AG20443 (cell line): ENCODE measurements at regions not wholly inside any gene's neighbourhood (a gene's known extent, or its start where the extent isn't known, plus 50 kb on each side); places are given as distances from the start of the nearest gene placed in this dataset.
"Not testable (repeated sequence)": the region's sequence is repeated elsewhere in the genome, so short reads cannot be mapped to it uniquely, and the experiment has no call there.

Experiments used
- DNase-seq: peaks from one replicate; pipeline ENCODE4 v3.0.0; 2012; ENCODE audit warnings: low spot score, mixed read lengths

DNA sequence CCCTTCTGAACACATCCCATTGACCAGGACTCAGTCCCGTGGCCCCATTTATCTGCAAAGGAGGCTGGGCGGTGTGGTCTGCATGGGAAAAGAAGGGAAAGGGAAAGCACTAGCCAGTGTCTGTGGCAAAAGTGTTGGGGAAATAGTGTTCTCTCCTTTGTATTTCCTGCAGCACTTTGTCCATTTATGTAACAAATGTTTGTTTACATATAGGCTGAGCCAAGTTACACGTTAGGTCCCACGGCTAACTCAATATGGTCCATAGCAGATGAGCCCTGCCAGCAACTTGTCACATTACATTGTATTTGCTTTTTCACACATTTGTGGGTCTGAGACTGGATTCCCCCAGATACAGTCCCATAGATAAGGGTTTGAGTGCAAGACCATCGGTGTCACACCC lies 260.5 kb downstream of the MSX2 start:
- DNase-seq = no peak

DNA sequence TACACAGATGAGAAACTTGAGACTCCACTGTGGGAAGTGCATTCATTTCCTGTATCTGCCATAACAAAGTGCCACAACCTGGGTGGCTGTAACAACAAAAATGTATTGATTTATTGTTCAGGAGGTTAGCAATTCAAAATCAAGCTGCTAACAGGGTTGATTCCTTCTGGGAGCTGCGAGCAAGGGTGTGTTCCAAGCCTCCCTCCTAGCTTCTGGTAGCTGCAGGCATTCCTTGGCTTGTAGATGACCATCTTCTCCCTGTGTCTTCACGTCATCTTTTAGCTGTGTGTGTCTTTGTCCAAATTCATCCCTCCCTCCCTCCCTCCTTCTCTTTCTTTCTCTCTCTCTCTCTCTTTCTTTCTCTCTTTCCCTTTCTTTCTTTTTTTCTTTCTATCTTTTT lies 258.1 kb downstream of the MSX2 start:
- DNase-seq = no peak

GRCh38 chr5:174981416-174981815 lies 257.0 kb downstream of the MSX2 start:
- DNase-seq = no peak

DNA sequence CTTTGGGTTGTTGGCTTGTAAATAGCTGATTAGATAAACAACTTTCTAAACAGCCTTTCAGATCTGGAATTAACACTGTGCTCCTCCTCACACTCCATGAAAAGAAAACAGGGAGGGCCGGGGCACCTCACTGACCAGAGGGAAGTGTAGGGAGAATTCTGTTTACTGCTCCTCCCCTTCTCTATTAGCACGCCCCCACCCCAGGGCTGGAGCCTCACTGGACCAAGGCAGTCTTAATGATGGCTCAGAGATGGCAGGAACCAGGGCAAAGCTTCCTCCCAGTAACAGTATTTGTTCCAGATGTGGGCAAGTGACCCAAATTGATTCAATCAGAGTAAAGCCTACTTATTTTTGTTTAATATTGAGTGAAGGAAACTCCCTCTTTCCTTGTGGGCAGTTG lies 256.6 kb downstream of the MSX2 start:
- DNase-seq = no peak

- DNase-seq = no peak
Measured at GRCh38 chr5:174972291-174972690, 247.9 kb downstream of the MSX2 start.

DNA sequence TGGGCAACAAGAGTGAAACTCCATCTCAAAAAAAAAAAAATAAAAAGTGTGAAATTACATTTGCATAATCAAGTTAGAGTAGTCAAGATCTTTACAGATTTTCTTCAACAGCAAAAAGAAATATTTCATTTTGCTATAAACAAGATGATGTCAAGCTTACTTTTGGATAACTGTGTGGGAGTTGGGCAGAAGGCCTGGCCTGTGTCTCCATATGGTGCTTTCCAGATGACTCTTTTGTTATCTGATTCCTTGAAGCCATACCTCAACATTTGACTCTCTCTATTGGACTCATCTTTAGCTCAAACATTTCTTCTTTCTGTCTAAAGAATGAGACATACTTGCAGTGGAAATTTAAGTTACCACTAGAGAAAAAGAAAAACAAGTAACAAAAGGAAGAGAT lies 246.8 kb downstream of the MSX2 start:
- no peak for DNase-seq

- DNase-seq = no peak
Measured at GRCh38 chr5:174970502-174970901, 246.1 kb downstream of the MSX2 start.

DNA sequence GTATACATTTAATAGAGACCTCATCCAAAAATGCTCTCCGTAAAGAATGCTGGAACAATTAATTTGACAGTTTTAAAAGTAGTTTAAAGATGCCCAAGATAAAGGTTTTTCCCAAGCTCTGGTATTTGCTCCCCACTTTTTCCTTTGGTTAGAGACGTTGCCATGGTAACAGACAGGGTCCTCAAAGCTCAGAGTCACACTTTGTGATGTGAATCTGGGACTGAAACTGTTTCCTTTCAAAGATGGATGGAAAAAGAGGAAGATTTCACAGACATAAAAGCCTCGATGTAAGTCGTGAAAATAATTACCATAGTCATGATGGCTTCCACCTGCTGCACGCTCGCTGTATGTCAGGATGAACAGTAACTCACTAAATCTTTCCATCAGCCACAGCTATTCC lies 229.5 kb downstream of the MSX2 start:
- no peak for DNase-seq

DNA sequence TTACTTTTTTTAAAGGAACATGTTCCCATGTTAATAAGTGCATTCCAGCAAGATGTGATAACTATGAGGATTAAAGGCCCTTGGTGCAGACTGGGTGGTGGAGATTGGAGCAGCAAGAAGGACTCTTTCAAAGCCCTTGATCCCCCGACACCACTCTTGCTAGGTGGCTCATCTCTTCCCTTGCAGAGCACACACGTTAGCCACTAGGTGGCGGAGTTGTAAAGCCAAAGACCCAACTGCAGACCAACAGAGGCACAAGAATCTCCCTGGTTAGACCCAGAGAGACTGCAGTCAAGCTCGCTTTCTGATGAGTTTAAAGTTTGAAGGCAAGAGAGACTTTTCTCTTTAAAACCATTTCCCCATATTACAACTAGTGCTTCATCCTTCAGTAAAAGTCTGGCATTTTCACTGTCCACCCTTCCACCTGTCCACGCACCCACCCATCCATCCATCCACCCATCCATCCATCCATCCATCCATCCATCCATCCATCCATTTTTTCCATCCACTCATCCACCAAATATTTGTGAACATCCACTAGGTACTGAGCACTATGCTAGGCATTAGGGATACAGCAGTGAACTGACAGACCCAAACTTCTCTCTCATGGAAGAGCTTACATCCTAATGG lies 226.9 kb downstream of the MSX2 start:
- DNase-seq = peak; percentile 88

- DNase-seq = no peak
Measured at GRCh38 chr5:174947548-174947947, 223.2 kb downstream of the MSX2 start.

DNA sequence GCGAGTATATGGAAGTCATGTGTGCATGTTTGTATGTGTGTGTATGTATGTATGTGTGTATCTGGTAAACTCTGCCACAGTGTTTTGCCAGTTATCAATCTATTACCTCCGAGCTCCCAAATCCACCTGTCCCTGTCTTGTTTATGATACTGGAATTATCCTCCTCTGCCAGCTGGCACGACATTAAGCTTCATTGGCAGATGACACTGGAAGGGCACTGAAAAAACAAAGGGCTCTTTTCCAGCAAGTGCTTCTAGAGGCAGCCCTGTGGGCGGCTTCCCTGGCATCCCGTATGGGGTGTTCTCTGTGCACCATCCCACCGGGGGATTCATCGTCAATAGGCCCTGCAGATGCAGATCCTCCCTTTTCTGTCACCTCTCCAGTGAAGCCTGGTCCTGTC lies 221.5 kb downstream of the MSX2 start:
- DNase-seq = no peak

DNA sequence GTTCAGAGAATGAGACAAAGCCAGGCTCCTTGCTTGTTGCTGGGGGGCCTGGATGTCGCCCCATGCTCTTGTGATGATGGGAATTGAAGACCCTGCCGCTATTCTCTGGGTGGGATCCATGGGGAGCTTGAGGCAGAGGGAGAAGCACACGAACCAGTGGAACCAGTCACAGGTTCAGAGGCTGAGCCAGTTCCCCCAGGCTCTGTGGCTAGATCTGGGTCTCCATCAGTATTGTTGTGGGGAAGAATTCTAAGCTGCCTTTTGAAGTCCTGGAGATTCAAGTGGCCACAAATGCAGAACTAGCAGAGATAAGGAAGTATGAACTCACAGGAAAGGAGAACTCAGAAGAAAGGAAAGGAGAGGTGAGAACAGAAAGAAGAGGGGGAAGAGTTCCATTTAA lies 219.4 kb downstream of the MSX2 start:
- DNase-seq = no peak

DNA sequence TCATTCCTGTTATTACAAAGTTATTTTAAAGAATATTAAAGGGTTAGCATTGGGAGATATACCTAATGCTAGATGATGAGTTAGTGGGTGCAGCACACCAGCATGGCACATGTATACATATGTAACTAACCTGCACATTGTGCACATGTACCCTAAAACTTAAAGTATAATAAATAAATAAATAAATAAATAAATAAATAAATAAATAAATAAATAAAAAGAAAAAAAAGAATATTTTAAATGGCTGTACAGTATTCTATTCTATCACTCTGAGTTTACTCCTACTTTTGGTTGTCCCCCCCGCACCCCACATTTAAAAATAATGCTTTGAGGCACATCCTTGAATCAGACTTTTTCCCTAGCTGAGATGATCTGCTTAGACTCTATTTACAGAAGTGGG lies 218.6 kb downstream of the MSX2 start:
- not testable (repeated sequence) for DNase-seq

DNA sequence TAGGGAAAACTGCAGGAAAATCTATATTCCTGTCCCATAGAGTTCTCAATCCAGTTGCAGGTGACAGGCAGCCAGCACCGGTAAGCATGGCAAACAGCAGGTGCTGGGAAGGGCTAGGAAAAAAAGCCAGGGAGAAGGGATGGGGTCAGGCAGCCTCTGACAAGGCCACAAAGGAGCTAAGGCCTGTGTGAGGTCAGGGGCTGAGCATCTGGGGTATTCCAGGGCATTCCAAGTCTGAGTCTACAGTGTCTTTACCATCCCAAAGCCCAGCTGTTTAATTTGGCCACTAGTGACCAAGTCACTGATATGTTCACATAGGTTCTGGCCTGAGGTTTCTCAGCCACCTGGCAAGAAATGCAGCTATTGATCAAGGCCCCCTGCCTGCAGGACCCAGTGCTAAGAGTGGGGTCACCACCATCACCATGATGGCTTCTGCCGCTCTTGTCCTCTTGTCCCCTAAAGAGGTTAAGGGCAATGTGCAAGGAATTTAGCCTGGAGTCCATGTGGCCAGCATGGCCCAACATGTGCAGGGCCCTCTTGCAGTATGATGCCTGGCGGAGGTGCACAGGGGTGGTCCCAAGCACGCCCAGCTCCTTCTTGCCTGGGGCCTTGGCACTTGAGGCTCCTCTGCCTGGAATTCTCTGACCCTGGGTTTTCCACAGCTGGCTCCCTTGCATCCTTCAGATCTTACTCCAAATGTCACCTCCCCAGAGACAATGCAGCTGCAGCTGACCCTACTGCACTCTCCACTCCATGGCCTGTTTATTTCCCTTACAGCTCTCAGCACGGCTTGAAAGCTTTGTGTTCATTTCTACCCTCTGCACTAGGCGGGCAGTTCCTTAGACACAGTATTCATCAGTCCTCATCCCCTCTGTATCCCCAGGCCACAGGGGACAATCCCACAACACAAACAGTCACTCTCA lies 213.1 kb downstream of the MSX2 start:
- no peak for DNase-seq

DNA sequence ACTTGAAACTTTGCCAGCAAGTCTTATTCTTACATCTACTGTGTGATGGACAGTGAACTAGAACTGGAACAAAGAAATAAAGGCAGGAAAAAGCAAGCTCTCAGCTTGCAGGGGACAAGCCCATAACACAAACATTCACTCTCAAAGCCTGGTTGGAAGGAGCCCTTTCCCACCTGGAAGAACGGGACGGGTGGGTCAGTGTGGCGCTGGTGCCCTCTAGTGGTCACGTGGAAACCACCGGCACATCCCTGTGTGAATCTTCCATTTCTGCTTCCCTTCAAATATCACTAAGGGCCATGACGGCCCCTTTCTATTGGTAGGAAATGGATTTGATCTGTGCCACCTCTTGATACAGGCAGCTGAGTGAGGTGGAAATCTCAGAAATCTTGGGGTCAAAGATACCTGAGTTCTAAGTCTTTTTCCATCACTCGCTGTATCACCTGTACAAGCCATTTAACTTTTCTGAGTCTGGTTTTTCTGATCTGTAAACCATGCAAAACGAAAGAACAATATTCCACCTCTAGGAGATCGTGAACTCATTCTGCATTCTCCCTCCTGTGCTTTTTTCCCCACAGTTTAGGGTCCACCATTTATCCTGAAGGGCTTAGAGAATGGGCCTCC lies 211.6 kb downstream of the MSX2 start:
- peak; percentile 82 for DNase-seq

DNA sequence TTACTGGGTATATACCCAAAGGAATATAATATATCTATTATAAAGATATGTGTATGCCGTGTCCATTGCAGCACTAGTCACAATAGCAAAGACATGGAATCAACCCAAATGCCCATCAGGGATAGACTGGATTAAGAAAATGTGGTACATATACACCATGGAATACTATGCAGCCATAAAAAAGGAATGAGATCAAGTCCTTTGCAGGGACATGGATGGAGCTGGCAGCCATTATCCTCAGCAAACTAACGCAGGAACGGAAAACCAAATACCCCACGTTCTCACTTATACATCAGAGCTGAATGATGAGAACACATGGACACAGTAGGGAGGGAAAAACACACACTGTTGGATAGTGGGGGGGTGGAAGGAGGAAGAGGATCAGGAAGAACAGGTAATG lies 206.7 kb downstream of the MSX2 start:
- DNase-seq = not testable (repeated sequence)

DNA sequence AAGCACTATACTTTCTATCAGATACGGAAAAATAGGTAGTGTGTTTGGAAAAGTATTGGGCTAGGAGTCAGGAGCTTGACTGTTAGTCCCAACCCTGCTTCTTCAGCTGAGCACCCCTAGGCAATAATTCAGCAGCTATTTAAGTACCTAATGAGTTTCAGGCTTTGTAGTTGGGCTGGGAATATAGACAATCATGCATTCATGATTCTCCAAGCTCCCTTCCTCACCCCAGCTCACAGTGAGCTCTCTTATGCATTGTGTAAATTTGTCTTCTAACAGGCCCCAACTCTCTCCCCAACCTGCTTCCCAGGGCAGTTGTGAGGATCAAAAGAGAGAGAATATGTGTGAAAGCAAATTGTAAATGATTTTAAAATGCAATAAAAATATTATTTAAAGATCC lies 201.2 kb downstream of the MSX2 start:
- DNase-seq = no peak

DNA sequence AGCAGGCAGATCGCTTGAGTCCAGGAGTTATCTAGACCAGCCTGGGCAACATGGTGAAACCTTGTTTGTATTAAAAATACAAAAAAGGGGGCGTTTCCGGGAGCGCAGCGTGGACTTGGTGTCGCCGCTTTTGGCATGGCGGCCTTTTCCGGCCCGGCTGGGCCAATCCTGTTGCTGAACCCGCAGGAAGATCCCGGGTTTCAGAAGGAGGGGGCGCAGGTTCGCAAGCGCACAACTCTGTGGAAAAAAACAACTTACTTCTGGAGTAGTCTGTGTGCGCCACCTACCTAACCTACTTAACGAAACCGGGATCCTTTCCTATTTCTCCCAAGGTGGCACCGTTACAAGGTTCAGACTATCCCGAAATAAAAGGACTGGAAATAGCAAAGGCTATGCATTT lies 198.6 kb downstream of the MSX2 start:
- DNase-seq = no peak

DNA sequence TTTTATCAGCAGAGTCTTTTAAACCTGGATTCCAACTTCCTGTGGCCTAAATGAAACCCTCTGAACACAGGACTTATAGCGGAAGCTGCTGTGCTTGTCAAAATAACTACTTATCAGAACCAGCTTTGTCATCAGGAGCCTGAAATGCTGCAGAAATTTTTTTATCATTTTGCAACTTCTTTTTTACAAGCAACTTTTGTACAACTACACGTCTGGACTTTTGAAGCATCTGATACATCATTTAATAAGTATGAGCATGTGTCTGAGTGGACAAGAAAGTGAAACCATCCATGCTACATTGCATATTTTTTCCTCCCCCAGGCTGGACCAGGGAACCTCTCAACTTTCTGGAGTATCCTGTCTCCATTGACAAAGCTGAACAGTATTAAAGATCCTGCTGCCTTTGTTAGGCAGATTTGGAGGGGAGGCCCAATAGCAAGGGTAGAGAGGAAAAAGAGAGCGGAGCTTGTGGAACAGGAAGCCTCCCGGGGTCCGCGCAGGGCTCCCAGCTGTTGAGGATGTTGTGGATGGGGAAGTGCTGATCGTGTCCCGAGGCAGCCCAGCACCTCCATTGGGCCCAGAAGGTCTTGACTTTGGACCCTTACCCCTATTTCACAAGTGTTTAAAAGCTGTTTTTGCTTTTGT lies 196.6 kb downstream of the MSX2 start:
- DNase-seq = no peak

DNA sequence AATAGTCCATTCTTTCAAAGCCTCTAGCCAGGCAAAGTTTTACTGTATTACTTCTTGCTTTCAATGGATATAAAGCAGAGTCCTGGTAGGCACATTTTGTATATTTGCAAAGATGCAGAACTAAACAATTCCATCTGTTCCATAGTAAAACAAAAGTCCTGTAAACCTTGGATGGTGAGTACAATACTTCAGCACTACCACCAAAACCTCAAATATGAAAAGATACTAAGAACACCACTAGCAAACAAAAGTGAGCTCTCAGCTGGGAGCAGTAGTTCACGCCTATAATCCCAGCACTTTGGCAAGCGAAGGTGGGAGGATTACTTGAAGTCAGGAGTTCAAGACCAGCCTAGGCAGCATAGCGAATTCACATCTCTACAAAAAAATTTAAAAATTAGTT lies 195.0 kb downstream of the MSX2 start:
- no peak for DNase-seq

DNA sequence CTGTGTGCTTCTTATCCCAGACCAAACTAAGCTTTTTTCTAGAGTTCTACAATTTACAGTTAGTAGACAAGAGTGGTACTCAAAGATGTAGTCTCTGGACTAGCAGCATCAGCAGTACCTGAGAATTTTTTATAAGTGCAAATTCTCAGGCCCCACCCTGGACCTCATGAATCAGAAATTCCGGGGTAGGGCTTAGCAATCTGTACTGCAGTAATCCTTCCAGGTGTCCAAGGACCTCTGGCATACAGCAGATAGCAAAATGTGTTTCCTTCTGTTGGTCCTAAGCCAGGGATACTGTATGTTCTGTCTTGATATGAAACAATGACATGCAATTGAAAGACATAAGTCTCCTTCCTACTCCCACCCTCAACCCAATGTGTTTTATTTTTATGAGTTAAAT lies 194.3 kb downstream of the MSX2 start:
- DNase-seq = no peak

GRCh38 chr5:174917976-174918554 lies 193.7 kb downstream of the MSX2 start:
- DNase-seq = no peak
